Activated CD8-positive, alpha-beta T cell treated with anti-CD3 and anti-CD28 coated beads for 36 hours (primary cell): ENCODE measurements at regions not wholly inside any gene's neighbourhood (a gene's known extent, or its start where the extent isn't known, plus 50 kb on each side); places are given as distances from the start of the nearest gene placed in this dataset.

Source experiments
- ATAC-seq: fragments of 200-7000 bp; cut with Tn5 transposase; one replicate; pipeline ENCODE4 v1.10.0; 2021; ENCODE audit warnings: mild to moderate bottlenecking, moderate library complexity
- CTCF ChIA-PET: fragments of 350-600 bp; sonication (Branson Sonifier 250); formaldehyde crosslinking; loops from one replicate; lab custom pipeline; 2021; ENCODE audit warnings: antibody characterized with exemption; lab: Charles Lee
- POLR2A ChIA-PET: fragments of 350-600 bp; sonication (Branson Sonifier 250); formaldehyde crosslinking; loops from one replicate; lab custom pipeline; 2021; ENCODE audit warnings: antibody characterized with exemption; lab: Charles Lee
- DNase-seq: peaks from one replicate; pipeline ENCODE4 v3.0.0-alpha.2; 2020
- H3K27ac Mint-ChIP-seq: one replicate; pipeline ENCODE4 v1.8.0; 2021; ENCODE audit warnings: mild to moderate bottlenecking, mixed read lengths
- H3K27me3 Mint-ChIP-seq: one replicate; pipeline ENCODE4 v1.8.0; 2021; ENCODE audit warnings: mixed read lengths
- H3K36me3 Mint-ChIP-seq: one replicate; pipeline ENCODE4 v1.8.0; 2021; ENCODE audit warnings: low read depth, mixed read lengths
- H3K4me1 Mint-ChIP-seq: one replicate; pipeline ENCODE4 v1.8.0; 2021; ENCODE audit warnings: low read depth, mixed read lengths
- H3K4me3 Mint-ChIP-seq: one replicate; pipeline ENCODE4 v1.8.0; 2021; ENCODE audit warnings: mild to moderate bottlenecking, moderate library complexity, mixed read lengths
- H3K9me3 Mint-ChIP-seq: one replicate; pipeline ENCODE4 v1.8.0; 2021; ENCODE audit warnings: mixed read lengths
- intact Hi-C: fragments of 100-400 bp; cut with micrococcal nuclease; formaldehyde crosslinking; loops from one replicate; pipeline ENCODE4 v1.10.0; 2022
- TF ChIP-seq, protein P1 (sequence below): fragments of 200-600 bp; IDR thresholded peaks from one replicate; pipeline ENCODE4 v1.8.0; 2022; ENCODE audit warnings: antibody characterized with exemption, mild to moderate bottlenecking

DNA sequence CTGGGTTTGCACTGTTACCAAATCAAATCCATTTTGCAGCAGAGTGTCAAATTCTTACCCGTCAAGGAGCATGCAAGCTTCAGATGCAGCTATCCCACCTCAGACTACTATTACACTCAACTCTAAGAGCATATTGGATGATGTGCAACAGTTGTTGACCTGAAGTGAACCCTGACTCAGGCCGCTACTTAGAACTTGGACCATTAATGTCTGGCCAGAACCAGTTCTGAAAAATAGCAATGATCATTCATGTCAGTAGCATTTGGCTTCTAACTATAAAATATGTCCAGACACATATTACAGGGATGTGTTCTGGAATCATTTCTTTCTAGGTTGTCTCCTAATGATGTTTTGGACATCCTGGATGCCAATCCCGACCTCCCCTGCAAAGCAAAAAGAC is 135.5 kb upstream of the PKDCC start:
- Mint-ChIP-seq H3K27ac (no peak overlapping the region), H3K36me3 (no peaks in the 10 kb centered on the region), H3K27me3 (peaks cover 4% of the 10 kb centered on the region), H3K9me3 (no peaks in the 10 kb centered on the region), H3K4me1 (no peaks in the 10 kb centered on the region), H3K4me3 (no peak overlapping the region)
- TF ChIP-seq, protein P1, sequence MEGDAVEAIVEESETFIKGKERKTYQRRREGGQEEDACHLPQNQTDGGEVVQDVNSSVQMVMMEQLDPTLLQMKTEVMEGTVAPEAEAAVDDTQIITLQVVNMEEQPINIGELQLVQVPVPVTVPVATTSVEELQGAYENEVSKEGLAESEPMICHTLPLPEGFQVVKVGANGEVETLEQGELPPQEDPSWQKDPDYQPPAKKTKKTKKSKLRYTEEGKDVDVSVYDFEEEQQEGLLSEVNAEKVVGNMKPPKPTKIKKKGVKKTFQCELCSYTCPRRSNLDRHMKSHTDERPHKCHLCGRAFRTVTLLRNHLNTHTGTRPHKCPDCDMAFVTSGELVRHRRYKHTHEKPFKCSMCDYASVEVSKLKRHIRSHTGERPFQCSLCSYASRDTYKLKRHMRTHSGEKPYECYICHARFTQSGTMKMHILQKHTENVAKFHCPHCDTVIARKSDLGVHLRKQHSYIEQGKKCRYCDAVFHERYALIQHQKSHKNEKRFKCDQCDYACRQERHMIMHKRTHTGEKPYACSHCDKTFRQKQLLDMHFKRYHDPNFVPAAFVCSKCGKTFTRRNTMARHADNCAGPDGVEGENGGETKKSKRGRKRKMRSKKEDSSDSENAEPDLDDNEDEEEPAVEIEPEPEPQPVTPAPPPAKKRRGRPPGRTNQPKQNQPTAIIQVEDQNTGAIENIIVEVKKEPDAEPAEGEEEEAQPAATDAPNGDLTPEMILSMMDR: no peak
- ATAC-seq: no peak
- POLR2A ChIA-PET: no interaction called here
- no peak for DNase-seq
- intact Hi-C loops: no loop called here
- CTCF ChIA-PET: no interaction called here

DNA sequence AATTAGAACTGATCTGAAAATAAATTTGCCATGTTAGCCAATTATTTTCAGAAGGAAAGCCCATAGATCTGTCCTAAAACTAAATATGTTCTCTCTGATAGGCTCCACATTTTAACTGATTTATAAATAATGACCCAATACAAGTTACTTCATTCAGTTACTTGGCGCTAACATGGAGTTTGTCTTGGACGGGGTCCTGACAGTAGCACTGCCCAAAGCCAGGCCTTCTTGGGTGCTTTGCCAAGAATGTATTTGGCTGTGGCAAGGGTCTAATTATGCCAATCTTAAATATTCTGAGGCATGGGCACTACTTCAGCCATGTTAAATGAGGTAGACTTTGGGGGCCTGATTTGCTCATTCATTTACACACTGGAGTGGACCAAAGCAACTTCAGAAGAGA is 135.0 kb upstream of the PKDCC start:
- ATAC-seq (no peak), DNase-seq (no peak)
- intact Hi-C loops: no loop called here
- ChIA-PET POLR2A (no interaction called here), CTCF (no interaction called here)
- Mint-ChIP-seq H3K27me3 (peaks cover 2% of the 10 kb centered on the region), H3K9me3 (no peaks in the 10 kb centered on the region), H3K27ac (no peak overlapping the region), H3K4me3 (no peak overlapping the region), H3K36me3 (no peaks in the 10 kb centered on the region), H3K4me1 (no peaks in the 10 kb centered on the region)
- TF ChIP-seq, protein P1: no peak

DNA sequence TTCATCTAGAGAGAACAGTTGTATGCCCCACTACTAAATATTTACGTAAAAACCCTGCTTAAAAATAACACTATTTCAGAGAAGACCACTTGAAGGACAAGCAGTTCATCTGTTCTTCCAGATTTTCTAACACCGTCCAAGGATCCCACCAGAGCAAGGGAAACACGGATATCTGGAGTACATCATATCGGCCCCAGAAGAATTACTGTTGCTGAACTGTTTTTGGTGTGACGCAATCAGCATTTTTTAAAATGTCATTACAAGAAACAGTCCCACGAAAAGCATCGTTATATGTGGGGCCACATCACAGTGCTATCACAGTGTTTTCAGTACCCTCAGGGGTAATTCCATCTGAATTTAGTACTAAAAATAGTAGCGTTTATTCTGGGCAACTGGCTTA is 134.5 kb upstream of the PKDCC start:
- ChIA-PET CTCF (no interaction called here), POLR2A (no interaction called here)
- Mint-ChIP-seq H3K9me3 (no peaks in the 10 kb centered on the region), H3K27ac (no peak overlapping the region), H3K4me3 (no peak overlapping the region), H3K4me1 (no peaks in the 10 kb centered on the region), H3K36me3 (no peaks in the 10 kb centered on the region), H3K27me3 (peaks cover 2% of the 10 kb centered on the region)
- no peak for DNase-seq
- ATAC-seq: no peak
- intact Hi-C loops: no loop called here
- TF ChIP-seq, protein P1: no peak

DNA sequence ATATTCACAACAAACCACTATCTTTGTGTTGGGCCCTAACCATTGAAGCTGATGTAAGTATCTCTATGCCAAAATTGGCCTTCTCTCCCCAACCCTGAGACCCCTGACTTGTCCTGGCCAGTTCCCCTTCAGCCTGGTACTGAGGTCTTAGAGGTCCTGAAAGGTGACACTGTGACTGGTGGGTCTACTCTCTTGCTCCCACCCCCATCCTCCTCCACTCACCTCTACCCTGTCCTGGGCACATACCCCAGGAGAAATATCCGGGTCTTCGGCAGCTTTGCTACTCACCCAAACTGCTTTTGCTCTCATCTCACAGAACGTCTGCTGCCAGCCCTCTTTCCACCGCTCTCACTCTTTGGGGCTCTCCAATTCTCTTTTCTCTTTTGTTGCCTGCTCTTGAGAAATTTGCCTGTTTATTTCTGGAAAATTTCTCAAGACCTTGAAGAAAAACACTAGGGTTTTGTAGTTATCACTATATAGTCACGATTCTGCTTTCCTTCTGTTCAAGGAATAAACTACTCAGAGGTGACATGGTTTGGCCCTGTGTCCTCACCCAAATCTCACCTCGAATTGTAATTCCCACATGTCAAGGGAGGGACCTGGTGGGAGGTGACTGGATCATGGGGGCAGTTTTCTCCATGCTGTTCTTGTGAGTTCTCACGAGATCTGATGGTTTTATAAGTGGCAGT is 133.8 kb upstream of the PKDCC start:
- Mint-ChIP-seq H3K27me3 (peaks cover 2% of the 10 kb centered on the region), H3K36me3 (no peaks in the 10 kb centered on the region), H3K27ac (no peak overlapping the region), H3K4me1 (no peaks in the 10 kb centered on the region), H3K9me3 (no peaks in the 10 kb centered on the region), H3K4me3 (no peak overlapping the region)
- intact Hi-C loops: no loop called here
- DNase-seq (no peak), ATAC-seq (no peak)
- ChIA-PET CTCF (no interaction called here), POLR2A (no interaction called here)
- TF ChIP-seq, protein P1: no peak

DNA sequence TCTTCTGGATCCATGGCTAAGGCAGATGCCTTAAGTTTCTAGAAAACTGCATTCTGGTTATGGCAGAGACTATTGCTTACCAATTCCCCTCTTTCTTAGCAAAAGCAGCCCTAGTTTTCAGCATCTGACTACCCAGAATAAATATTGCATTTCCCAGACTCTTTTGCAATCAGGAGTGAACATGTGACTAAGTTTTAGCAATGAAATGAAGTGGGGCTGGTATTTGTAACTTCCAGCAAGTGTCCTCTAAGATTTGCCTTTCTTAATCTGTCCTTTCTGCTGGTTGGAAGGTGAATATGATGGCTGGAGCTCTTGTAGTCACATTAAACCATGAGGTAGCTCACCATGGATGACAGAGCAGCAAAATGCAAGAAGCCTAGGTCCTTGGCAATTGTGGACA is 132.9 kb upstream of the PKDCC start:
- Mint-ChIP-seq H3K4me3 (no peak overlapping the region), H3K4me1 (no peaks in the 10 kb centered on the region), H3K27ac (no peak overlapping the region), H3K36me3 (no peaks in the 10 kb centered on the region), H3K27me3 (peaks cover 2% of the 10 kb centered on the region), H3K9me3 (no peaks in the 10 kb centered on the region)
- POLR2A ChIA-PET: no interaction called here
- TF ChIP-seq, protein P1: no peak
- intact Hi-C loops: no loop called here
- DNase-seq: no peak
- no peak for ATAC-seq
- CTCF ChIA-PET: no interaction called here
